ENCODE measurements at regions not wholly inside any gene's neighbourhood (a gene's known extent, or its start where the extent isn't known, plus 50 kb on each side); places are given as distances from the start of the nearest gene placed in this dataset.

DNA sequence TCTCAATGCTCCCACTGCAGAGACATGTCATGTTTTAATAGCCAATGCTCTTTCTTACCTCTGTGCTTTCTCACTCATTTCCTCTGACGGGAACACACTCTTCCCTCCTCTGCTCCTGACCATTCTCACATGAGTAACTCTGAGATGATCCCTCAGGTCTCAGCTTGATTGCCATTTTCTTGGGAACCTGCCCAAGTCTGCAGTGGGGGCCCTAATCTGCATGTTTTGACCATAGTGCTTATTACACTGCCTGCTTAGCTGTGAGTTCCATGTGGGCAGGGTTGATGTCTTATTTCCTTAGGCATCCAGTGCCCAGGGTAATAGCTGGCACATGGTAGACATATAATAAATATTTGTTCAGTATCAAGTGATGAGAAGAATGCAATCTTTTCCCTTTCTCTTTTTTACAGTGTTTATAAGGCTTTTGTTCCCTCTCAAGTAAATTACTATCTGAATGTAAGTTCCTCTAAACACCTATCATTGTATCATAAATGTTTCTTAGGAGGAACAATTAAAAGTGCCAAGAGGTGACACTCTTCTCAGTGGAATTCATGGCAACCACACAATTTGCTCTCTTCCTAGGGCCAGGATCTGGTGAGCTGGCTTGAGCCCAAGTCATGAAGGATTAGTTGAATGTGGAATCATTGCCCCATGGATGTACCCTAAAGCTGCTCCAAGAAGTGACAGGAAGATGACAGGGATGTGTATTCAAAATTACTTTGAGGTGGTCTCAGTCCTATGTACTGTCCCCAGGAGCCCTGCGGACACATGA is 485.4 kb upstream of the USP24 start:
- TF ChIP-seq, protein P1, sequence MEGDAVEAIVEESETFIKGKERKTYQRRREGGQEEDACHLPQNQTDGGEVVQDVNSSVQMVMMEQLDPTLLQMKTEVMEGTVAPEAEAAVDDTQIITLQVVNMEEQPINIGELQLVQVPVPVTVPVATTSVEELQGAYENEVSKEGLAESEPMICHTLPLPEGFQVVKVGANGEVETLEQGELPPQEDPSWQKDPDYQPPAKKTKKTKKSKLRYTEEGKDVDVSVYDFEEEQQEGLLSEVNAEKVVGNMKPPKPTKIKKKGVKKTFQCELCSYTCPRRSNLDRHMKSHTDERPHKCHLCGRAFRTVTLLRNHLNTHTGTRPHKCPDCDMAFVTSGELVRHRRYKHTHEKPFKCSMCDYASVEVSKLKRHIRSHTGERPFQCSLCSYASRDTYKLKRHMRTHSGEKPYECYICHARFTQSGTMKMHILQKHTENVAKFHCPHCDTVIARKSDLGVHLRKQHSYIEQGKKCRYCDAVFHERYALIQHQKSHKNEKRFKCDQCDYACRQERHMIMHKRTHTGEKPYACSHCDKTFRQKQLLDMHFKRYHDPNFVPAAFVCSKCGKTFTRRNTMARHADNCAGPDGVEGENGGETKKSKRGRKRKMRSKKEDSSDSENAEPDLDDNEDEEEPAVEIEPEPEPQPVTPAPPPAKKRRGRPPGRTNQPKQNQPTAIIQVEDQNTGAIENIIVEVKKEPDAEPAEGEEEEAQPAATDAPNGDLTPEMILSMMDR (IDR thresholded peaks at IDR 0.05), result no peak
- ATAC-seq (no peak), DNase-seq (no peak)
- Histone ChIP-seq H3K36me3 (ENCODE audit: control insufficient read depth, insufficient read depth, low read length) (no peaks in the 10 kb centered on the region), H3K4me3 (ENCODE audit: low read length) (no peak overlapping the region), H3K4me1 (ENCODE audit: control insufficient read depth, insufficient read depth, low read length) (no peaks in the 10 kb centered on the region), H3K9me3 (ENCODE audit: control insufficient read depth, insufficient read depth, low read length) (no peaks in the 10 kb centered on the region), H3K27ac (ENCODE audit: low read length) (no peak overlapping the region), H3K27me3 (ENCODE audit: control insufficient read depth, insufficient read depth, low read length) (no peaks in the 10 kb centered on the region)
- H3K9me3 Mint-ChIP-seq, result no peaks in the 10 kb centered on the region
- H3K36me3 Mint-ChIP-seq, result no peaks in the 10 kb centered on the region
- 70% methylated on average over 2 of the region's 2 CpGs for WGBS (ENCODE audit: insufficient coverage)
- no peak overlapping the region for H3K4me3 Mint-ChIP-seq
- intact Hi-C loops (cut with micrococcal nuclease), result no loop called here
- no peaks in the 10 kb centered on the region for H3K4me1 Mint-ChIP-seq
- no peak overlapping the region for H3K27ac Mint-ChIP-seq
- H3K27me3 Mint-ChIP-seq (ENCODE audit: low read depth in 2 of 2), result no peaks in the 10 kb centered on the region

DNA sequence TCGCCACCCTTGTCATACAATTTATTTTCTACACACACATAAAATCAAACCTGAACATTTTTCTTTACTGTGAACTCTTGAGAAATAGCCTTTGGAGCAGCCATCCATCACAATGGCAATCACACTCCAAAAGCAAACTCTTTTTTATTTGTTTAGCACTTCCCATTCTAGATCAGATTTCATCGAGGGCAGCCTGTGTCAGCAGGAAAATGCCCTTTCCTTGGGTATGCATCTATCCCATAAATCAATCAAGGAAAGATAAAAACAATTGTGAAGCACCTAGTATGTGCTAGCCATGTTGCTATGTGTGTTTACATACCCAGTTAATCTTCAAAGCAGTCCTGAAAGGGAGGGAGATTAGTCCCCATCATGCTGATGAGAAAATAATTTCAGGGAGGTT is 484.1 kb upstream of the USP24 start:
- Mint-ChIP-seq H3K4me3 (no peak overlapping the region), H3K27me3 (ENCODE audit: low read depth in 2 of 2) (no peaks in the 10 kb centered on the region), H3K36me3 (no peaks in the 10 kb centered on the region), H3K4me1 (no peaks in the 10 kb centered on the region), H3K27ac (no peak overlapping the region), H3K9me3 (no peaks in the 10 kb centered on the region)
- H3K36me3 ChIP-seq (ENCODE audit: control insufficient read depth, insufficient read depth, low read length), result no peaks in the 10 kb centered on the region
- no peak overlapping the region for H3K4me3 ChIP-seq (ENCODE audit: low read length)
- DNase-seq, result no peak
- H3K9me3 ChIP-seq (ENCODE audit: control insufficient read depth, insufficient read depth, low read length), result no peaks in the 10 kb centered on the region
- H3K4me1 ChIP-seq (ENCODE audit: control insufficient read depth, insufficient read depth, low read length), result no peaks in the 10 kb centered on the region
- no peaks in the 10 kb centered on the region for H3K27me3 ChIP-seq (ENCODE audit: control insufficient read depth, insufficient read depth, low read length)
- TF ChIP-seq, protein P1 (IDR thresholded peaks at IDR 0.05), result no peak
- ATAC-seq, result no peak
- WGBS (ENCODE audit: insufficient coverage), result 49% methylated on average over 2 of the region's 2 CpGs
- H3K27ac ChIP-seq (ENCODE audit: low read length), result no peak overlapping the region
- intact Hi-C loops (cut with micrococcal nuclease), result no loop called here

DNA sequence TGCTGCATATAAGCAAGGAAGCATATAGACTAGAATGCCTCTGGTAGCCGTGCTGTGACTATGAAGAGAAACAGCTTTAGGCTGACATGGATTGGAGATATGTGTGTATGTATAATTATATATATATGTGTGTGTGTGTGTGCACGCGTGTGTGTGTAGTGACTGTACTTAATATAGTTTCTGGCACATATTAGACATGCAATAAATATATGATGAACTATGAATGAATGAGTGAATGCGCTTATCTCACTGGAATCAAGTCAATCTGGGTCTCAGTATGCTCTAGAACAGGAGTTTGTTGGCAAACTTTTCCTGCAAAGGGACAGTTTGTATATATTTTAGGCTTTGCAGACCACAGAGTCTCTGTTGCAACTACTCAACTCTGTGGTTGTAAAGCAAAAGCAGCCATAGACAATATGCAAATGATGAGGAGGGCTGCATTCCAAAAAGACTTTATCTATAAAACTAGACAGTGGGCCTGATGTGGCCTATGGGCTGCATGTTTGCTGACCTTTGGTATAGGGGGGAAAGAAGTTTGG is 482.9 kb upstream of the USP24 start:
- Histone ChIP-seq H3K9me3 (ENCODE audit: control insufficient read depth, insufficient read depth, low read length) (no peaks in the 10 kb centered on the region), H3K4me1 (ENCODE audit: control insufficient read depth, insufficient read depth, low read length) (no peaks in the 10 kb centered on the region), H3K36me3 (ENCODE audit: control insufficient read depth, insufficient read depth, low read length) (no peaks in the 10 kb centered on the region), H3K4me3 (ENCODE audit: low read length) (no peak overlapping the region), H3K27me3 (ENCODE audit: control insufficient read depth, insufficient read depth, low read length) (no peaks in the 10 kb centered on the region), H3K27ac (ENCODE audit: low read length) (no peak overlapping the region)
- no peak overlapping the region for H3K27ac Mint-ChIP-seq
- intact Hi-C loops (cut with micrococcal nuclease), result no loop called here
- H3K4me1 Mint-ChIP-seq, result no peaks in the 10 kb centered on the region
- no peaks in the 10 kb centered on the region for H3K27me3 Mint-ChIP-seq (ENCODE audit: low read depth in 2 of 2)
- H3K36me3 Mint-ChIP-seq, result no peaks in the 10 kb centered on the region
- TF ChIP-seq, protein P1 (IDR thresholded peaks at IDR 0.05), result no peak
- no peak overlapping the region for H3K4me3 Mint-ChIP-seq
- DNase-seq, result no peak
- WGBS (ENCODE audit: insufficient coverage), result 72% methylated on average over 4 of the region's 4 CpGs
- H3K9me3 Mint-ChIP-seq, result no peaks in the 10 kb centered on the region
- no peak for ATAC-seq

GRCh38 chr1:55696891-55697290 is 481.7 kb upstream of the USP24 start:
- no peaks in the 10 kb centered on the region for H3K4me1 ChIP-seq (ENCODE audit: control insufficient read depth, insufficient read depth, low read length)
- no peaks in the 10 kb centered on the region for H3K27me3 ChIP-seq (ENCODE audit: control insufficient read depth, insufficient read depth, low read length)
- Mint-ChIP-seq H3K4me1 (no peaks in the 10 kb centered on the region), H3K36me3 (no peaks in the 10 kb centered on the region), H3K27ac (no peak overlapping the region), H3K4me3 (no peak overlapping the region), H3K27me3 (ENCODE audit: low read depth in 2 of 2) (no peaks in the 10 kb centered on the region), H3K9me3 (no peaks in the 10 kb centered on the region)
- TF ChIP-seq, protein P1 (IDR thresholded peaks at IDR 0.05), result no peak
- no peak for DNase-seq
- no peaks in the 10 kb centered on the region for H3K9me3 ChIP-seq (ENCODE audit: control insufficient read depth, insufficient read depth, low read length)
- intact Hi-C loops (cut with micrococcal nuclease), result no loop called here
- 93% methylated on average over 2 of the region's 2 CpGs for WGBS (ENCODE audit: insufficient coverage)
- no peak for ATAC-seq
- H3K27ac ChIP-seq (ENCODE audit: low read length), result no peak overlapping the region
- no peaks in the 10 kb centered on the region for H3K36me3 ChIP-seq (ENCODE audit: control insufficient read depth, insufficient read depth, low read length)
- H3K4me3 ChIP-seq (ENCODE audit: low read length), result no peak overlapping the region
